ENCODE measurements at regions not wholly inside any gene's neighbourhood (a gene's known extent, or its start where the extent isn't known, plus 50 kb on each side); places are given as distances from the start of the nearest gene placed in this dataset.
A peak's percentile ranks its signal among the peaks of the same experiment; 100 is the strongest.

DNA sequence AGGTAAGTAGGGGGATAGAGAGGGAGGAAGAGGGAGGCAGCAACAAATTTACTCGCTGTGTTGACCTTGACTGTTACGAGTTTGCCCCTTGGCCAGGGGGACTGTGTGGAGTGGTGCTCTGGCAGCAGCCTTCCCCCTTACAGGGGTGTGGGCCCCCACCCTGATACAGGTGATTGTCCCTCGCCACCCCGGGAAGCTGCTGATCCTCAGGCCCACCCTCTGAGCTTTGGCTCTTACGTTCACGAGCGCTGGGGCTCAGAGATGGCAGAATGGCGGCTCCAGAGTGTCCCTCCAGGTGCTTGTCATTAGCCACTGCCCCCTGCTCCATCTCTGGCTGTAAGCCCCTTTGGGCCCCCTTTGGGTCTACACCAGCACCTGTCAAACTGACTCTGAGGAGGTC is 88.6 kb downstream of the GLI2 start:
- ATAC-seq (no peak), DNase-seq (ENCODE audit: missing footprints) (no peak)
- intact Hi-C loops (cut with DNase I), result loop anchor here (10.0 kb wide), 2 partner anchors 89 to 91 kb away; partner anchors contain the start of gene GLI2

DNA sequence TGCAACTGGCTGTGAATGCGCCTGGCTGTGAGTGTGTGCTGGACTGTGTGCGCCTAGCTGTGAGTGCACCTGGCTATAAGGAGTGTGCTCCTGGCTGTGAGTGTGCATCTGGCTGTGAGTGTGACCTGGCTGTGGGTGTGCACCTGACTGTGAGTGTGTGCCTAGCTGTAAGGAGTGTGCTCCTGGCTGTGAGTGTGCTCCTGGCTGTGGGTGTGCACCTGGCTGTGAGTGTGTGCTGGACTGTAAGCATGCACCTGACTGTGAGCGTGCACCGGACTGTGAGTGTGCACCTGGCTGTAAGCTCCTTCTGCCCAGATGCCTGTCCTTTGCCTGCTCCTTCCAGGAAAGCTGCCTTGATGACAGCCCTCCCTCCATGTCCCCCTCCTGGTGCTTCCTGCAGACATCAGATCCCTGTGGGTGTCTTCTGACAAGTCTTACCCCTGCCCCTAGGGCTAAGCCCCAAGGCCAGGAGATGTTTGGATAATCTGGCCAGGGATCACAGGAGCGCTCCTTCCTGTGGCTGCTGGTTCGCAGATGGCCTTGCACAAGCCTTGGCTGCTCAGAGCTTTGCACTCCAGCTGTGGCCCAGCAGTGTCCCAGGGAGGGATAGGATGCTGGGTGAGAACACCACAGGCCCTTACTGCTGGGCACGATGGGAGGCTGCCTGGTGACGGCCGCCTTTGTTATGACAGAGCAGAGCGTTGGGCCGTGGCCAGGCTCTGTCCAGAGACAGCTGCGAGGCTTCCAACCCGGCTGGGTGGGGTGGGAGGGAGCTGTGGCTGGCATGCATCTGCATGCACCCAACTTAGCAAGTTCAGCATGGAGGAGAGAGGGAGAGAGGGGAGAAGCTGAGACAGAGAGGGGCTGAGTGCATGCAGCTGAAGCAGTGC is 89.9 kb downstream of the GLI2 start:
- peak; percentile 80 for ATAC-seq
- peak; percentile 89 for DNase-seq (ENCODE audit: missing footprints)
- intact Hi-C loops (cut with DNase I), result loop anchor here (5.0 to 10.0 kb wide), 3 partner anchors 89 to 132 kb away; partner anchors contain the start of gene GLI2

DNA sequence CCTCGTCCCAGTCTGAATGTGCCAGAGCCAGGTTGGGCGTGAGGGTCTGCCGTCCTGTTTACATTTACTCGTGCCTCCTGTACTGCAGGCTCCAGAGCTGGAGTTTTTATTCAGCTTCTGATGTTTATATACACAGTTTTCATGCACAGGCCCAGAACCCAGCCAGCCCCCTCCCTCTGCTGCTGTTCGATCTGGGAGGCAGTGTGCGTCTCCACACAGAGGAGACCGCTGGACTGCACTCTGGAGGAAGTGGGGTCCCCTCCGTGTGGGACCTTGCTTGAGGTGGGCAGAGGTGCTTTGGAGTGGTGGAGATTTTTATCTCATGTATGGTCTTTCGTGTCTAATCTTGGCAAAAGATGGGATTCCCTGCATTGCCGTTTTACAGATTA is 90.6 kb downstream of the GLI2 start:
- no peak for ATAC-seq
- DNase-seq (ENCODE audit: missing footprints), result no peak
- intact Hi-C loops (cut with DNase I), result loop anchor here (5.0 to 10.0 kb wide), 3 partner anchors 89 to 131 kb away; partner anchors contain the start of gene GLI2

DNA sequence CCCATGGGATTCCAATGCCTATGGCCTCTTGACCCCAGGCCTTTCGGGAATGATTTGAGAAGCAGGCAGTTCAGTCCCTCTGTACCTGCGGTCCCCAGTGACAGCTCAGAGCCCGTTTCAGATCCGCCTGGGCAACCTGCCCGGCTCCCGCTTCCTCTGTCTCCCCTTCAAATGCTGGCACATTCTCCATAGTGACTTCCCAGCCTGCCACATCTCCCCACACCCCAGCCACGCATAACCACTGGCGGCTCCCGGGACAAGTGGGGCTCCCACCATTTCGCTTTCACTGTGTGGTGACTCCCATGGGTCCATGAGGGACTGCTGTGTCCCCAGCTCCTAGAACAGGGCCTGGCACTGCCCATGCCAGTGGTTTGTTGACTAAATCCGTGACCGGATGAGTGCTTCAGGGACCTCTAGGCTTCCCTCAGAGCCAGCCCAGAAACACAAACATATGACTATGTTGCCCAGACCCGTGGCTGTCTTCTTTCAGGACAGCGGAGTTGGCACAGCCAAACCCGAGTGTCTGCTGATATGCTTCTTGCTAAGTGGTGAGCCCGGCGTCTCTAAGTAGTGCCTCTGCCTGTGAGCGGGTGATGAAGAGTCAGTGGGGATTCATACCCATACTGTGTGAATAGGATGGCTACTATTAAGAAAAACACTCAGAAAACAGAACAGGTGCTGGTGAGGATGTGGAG is 91.2 kb downstream of the GLI2 start:
- ATAC-seq (peak; percentile 32), DNase-seq (ENCODE audit: missing footprints) (no peak)
- intact Hi-C loops (cut with DNase I), result loop anchor here (5.0 to 10.0 kb wide), 3 partner anchors 88 to 130 kb away; partner anchors contain the start of gene GLI2

DNA sequence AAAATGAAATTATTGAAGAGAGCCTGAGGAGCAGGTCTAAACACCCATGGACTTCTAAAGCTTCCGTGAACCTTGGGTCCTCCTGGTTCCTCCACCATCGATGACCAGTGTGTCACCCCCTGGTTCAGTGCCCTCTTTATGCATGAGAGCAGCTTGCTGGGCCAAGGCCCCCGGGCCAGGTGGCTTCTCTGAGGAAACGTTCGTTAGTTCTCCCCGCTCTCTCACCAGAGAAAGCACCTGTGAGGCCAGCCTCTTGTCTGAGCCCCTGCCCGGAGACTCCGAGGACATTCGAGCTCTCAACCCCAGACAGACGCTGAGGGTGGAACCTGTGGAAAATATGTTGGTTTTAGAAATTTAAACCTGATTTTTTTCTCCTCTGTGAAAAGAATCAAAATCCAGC is 92.4 kb downstream of the GLI2 start:
- intact Hi-C loops (cut with DNase I), result loop anchor here (5.0 to 10.0 kb wide), 3 partner anchors 87 to 129 kb away; partner anchors contain the start of gene GLI2
- DNase-seq (ENCODE audit: missing footprints), result no peak

DNA sequence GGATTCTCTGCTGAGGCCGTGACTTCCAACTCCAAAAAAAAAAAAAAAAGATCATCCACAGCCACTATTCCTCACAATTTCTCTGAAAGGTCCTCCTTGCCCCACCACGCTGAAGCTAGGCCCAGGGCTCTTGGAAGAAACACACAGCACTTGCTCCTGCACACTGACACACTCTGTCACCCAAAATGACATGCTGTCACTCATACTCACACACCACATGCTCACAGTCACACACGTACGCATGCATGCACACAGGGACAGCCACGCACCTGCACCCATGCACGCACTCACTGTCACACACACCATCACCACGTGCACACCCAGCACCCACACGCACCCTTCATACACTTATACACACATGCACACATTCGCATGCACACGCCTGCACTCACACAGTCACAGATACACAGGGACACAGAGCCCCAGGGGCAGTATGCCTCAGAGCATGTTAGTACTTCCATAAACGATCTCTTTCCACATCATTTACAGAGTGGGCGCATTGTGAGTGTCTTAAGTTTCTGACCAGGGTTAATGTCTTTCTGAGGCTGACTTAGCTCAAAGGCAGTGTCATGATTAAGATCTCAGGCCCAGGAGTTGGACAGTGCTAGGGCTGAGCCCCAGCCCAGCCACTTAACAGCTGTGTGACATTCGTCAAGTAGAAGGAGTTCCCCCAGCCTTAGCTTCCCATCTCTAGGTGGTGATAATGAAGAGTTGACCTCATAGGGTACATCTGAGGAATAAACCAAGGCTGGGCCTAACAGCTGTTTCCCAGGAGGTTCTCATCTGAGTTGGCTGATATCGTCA is 93.4 kb downstream of the GLI2 start:
- intact Hi-C loops (cut with DNase I), result loop anchor here (5.0 to 10.0 kb wide), 3 partner anchors 86 to 128 kb away; partner anchors contain the start of gene GLI2
- ATAC-seq (no peak), DNase-seq (ENCODE audit: missing footprints) (no peak)

More for the DNA sequence above, 92.4 kb downstream of the GLI2 start:
- no peak for ATAC-seq

DNA sequence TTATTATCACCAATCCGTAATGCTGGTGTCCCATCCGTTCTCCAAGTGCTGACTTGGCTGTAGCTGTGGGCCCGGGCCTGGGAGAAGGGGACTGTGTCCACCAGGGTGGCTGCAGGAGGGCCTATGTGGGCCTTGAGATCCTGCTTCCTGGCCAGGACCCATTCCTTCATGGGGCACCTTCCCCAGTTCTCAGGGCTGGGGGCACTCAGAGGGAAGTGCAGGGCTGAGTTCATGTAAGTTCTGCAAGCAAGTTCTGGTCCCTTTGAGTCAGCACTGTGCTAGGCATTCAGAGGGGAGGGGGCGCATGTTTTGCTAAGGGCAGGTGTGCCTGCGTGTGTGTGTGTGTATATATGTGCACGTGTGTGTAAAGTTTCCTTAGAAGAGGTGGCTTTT is 94.0 kb downstream of the GLI2 start:
- no peak for ATAC-seq

DNA sequence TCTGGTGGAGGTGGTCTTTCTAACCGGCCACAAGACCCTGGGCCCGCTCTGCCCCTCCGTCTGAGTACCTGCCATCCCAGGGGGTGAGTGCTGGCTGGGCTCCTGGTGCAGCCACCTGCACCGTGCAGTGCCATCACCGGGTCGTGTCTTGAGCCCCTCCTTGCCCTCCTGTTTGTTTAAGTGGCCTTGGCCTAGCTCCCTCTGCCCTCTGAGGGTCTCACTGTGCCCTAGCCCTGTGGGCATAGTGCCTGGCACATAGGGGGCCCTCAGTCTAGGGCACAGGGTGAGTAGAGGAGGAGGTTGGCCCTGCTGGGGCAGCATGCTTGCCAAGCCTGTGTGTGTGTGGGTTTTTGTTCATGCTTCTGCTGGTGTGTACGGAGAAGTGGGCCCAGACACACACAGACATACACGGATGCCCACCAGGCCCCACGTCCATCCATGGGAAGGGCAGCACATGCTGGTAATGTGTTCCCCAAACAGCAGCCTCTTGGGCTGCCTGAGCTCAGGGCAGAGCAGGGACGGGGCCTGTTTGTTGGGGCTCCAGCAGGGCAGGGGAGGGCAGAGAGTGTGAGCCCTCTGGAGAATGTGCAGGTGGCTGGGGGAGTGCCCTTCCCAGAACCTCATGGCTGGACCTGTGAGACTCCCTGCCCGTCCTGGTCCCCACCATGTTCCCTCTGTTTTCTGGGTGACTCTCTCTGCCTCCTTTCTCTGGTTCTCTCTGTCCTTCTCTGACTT is 94.6 kb downstream of the GLI2 start:
- ATAC-seq (no peak), DNase-seq (ENCODE audit: missing footprints) (no peak)
- intact Hi-C loops (cut with DNase I), result no loop called here

More for the DNA sequence above, 94.0 kb downstream of the GLI2 start:
- no peak for DNase-seq (ENCODE audit: missing footprints)
- intact Hi-C loops (cut with DNase I), result loop anchor here (5.0 to 10.0 kb wide), 3 partner anchors 85 to 128 kb away; partner anchors contain the start of gene GLI2

DNA sequence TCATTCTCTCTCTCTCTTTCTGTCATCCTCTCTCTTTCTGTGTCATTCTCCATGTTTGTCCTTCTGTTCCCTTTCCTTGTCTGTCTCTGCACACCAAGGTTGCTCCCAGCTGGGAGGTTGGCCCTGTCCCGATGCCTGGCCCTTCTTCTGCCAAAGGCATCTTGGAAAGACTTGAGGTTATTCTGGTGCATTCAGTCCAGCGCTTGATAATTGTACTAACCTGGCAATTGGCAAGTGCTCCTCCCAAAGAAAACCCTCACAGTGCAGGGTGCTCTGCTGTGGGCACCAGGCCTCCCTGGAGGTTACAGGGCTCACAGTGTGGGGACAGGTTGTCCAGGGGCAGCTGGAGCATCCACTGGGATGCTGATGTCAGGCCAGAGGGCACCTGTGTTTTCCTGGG is 95.4 kb downstream of the GLI2 start:
- no peak for ATAC-seq
- DNase-seq (ENCODE audit: missing footprints), result no peak
- intact Hi-C loops (cut with DNase I), result no loop called here

DNA sequence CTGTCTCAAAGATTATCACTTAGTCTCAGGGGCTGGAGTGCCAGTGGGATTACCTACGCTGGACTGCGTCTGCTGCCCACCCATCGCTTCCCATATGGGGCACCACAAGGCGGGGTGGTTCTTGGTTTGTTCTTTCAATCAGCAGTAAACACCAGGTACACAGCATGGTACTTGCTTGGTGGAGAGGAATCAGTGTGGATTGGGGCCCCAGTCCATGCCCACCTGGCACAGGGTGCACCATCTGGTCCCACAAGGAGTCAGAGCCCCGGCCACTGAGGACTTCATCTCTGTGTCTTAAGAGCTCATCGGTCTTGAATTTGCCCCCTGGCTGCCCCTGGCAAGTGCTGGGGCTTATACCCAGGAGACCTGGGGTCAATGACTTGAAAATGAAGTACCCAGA is 96.2 kb downstream of the GLI2 start:
- no peak for ATAC-seq
- intact Hi-C loops (cut with DNase I), result no loop called here
- no peak for DNase-seq (ENCODE audit: missing footprints)

DNA sequence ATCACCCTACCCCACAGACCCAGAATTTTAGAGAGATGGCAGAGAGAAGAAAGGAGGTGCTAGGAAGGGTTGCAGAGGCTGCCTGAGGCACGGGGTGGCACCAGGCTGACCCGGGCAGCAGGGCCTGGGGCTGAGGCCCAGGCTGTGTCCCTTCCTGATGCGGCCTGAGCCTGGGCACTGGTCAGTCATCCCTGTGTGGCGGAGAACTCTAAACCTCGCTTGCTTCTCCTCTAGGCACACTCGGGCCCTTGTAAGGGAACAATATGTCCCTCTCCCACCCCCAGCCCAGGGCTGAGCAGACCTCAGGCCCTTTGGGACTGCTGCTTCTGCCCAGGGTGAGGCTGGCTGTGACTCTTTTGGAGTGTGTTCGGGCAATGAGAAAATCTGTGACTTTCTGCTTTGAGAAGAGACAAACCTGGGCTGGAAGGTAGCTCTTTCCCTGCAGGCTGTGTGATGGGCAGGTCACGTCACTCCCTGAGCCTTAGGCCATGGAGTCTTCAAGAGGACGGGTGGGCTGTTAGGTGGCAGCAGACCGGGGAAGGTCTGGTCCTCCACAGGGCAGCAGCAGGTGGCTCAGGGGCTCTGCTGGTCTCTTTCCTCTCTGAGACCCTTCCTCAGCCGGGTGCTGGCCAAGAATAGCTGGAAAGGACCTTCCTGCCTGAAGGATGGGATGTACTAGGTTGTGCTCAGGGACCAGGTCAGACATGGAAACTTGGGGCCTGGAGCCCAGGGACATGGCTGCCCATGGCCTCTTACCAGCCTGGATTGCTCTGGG is 96.8 kb downstream of the GLI2 start:
- intact Hi-C loops (cut with DNase I), result no loop called here
- ATAC-seq (no peak), DNase-seq (ENCODE audit: missing footprints) (no peak)

DNA sequence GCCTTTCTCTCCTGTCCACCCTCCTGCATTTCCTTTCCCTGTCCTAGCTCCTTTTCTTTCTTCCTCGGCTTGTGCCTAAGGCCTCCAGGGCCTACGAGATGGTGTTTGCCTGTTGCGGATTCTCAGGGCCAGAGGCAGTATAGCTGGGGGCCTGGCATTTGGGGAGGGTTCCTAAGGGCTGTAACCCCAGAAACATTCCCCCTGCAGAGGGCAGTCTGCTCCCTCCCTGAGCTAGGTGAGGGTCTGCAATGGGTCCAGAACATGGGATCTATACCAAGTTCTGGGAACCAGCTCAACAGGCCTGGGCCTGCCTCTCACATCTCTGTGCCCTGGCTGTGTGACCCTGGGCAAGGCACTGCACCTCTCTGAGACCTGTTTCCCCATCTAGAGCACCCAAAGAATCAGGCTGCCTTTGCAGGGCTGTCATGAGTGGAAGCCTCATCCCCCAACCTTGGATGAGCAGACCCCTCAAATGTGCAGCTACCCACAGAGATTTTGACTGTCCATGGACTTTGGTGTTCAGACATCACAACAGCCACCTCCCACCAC is 97.5 kb downstream of the GLI2 start:
- DNase-seq (ENCODE audit: missing footprints) (no peak), ATAC-seq (no peak)
- intact Hi-C loops (cut with DNase I), result no loop called here

DNA sequence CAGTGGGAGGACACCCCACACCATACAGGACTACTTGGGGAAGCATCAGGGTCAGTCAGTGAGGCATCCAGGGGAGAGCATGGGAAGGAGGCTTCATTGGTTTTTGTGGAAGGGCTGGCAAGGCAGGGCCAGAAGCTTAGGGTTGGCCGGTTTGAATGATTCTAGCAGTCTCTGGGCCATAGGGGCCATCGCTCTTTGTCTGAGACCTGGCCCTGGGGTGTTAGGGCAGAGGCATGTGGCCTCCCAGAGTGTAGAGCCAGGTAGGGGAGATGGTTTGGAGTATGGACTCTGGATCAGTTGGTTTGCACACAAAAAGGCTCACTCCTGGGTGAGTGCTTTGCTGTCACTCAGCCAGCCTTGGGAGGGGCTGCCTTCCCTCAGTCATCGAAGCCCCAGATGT is 98.5 kb downstream of the GLI2 start:
- DNase-seq (ENCODE audit: missing footprints) (no peak), ATAC-seq (no peak)
- intact Hi-C loops (cut with DNase I), result no loop called here

DNA sequence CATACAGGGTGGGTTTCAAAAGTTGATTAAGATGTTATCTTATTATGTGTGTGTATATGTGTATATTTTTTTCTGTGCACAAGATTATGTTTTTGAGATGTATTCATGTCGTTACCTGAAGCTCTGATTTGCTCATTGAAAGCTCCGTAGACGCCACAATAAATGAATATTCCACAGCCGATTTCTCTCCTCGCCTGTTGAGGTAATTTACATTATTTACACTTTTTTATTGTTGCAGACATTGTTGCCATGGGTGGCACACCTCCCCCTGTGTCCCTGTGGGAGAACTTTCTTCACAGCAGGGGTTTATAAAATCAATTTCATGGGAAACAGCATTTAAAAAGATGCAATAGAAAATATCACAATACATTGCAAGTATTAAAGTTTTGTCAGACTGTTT is 100.6 kb downstream of the GLI2 start:
- ATAC-seq, result no peak
- no peak for DNase-seq (ENCODE audit: missing footprints)
- intact Hi-C loops (cut with DNase I), result no loop called here

DNA sequence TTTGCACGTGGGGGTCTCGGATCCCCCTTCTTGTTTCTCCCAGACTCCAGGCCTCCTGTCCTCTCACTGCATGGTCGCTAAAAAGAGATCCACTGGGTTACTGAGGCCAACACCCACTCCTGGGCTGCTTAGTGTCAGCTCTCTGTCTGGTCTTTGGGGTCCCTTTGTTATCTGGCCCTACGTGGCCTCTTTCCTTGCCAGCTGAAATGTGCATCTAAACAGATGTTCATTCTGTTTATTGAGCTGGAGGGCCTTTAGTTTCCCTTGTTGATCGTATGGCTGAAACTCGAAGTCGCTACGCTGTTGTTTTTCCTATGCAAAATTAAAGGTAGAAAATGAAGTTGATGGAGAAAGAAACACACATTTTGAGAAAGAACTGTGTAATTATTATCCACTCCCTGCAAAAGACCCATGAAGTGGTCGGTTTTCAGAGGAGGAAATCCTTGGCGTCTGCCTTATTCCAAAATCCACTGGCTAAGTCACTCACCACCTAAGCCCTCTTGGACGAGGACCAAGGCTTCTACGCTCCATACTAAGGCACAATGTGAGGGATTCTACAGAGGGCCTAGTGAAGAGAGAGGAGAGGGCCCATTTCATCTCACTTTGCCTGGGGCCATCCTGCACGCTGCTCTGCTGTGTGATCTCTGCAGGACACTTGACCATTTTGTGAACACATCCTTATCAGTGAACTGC is 105.3 kb downstream of the GLI2 start:
- no peak for ATAC-seq
- DNase-seq (ENCODE audit: missing footprints), result no peak
- intact Hi-C loops (cut with DNase I), result no loop called here

DNA sequence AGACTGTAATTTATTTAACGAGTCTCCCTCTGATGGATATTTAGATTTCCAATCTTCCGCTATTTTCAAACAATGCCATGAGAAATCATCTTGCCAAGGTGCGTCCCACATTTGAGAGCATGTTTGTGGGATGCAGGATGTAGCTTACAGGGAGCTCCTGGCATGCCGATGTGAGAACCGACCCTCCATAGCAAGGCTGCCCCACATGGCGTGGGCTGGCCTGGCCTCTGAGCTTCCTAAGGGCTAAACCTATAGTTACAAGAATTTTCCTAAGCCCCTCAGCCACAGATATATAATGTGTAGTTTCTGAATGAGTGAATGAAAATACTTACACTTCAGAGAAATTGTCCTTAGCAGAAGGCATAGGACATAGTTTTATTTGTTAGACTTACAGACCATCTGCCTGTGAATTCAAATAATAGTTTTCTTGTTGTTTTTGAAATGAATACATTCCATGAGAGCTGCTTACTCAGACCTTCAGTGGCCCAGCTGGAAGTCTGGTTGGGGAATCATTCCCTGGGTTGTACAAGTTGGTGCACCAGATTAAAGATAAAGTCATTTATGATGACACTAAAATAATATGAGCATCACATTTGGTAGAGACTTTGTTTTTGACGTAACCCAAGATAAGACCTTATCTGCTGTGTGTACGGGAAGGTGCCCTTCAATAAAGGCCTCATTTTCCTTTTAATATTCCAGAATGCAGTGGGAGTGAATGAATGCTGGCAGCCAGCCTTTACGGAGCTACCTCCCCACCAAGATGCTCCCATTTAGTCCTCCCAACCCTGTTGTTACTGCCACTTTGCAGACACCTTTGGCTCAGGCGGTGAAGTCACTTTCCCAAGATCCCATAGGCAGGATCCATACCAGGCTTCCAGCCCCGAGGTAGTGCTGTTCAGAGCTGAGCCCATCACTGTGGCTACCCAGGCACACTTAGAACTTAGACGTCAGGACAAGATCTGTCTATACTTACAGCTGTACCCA is 107.1 kb downstream of the GLI2 start:
- ATAC-seq (no peak), DNase-seq (ENCODE audit: missing footprints) (no peak)
- intact Hi-C loops (cut with DNase I), result no loop called here
